ENCODE measurements at regions not wholly inside any gene's neighbourhood (a gene's known extent, or its start where the extent isn't known, plus 50 kb on each side); places are given as distances from the start of the nearest gene placed in this dataset.

GRCh38 chr2:10245021-10245420, 57.7 kb upstream of the HPCAL1 start (continued):
- TF ChIP-seq, protein P1, sequence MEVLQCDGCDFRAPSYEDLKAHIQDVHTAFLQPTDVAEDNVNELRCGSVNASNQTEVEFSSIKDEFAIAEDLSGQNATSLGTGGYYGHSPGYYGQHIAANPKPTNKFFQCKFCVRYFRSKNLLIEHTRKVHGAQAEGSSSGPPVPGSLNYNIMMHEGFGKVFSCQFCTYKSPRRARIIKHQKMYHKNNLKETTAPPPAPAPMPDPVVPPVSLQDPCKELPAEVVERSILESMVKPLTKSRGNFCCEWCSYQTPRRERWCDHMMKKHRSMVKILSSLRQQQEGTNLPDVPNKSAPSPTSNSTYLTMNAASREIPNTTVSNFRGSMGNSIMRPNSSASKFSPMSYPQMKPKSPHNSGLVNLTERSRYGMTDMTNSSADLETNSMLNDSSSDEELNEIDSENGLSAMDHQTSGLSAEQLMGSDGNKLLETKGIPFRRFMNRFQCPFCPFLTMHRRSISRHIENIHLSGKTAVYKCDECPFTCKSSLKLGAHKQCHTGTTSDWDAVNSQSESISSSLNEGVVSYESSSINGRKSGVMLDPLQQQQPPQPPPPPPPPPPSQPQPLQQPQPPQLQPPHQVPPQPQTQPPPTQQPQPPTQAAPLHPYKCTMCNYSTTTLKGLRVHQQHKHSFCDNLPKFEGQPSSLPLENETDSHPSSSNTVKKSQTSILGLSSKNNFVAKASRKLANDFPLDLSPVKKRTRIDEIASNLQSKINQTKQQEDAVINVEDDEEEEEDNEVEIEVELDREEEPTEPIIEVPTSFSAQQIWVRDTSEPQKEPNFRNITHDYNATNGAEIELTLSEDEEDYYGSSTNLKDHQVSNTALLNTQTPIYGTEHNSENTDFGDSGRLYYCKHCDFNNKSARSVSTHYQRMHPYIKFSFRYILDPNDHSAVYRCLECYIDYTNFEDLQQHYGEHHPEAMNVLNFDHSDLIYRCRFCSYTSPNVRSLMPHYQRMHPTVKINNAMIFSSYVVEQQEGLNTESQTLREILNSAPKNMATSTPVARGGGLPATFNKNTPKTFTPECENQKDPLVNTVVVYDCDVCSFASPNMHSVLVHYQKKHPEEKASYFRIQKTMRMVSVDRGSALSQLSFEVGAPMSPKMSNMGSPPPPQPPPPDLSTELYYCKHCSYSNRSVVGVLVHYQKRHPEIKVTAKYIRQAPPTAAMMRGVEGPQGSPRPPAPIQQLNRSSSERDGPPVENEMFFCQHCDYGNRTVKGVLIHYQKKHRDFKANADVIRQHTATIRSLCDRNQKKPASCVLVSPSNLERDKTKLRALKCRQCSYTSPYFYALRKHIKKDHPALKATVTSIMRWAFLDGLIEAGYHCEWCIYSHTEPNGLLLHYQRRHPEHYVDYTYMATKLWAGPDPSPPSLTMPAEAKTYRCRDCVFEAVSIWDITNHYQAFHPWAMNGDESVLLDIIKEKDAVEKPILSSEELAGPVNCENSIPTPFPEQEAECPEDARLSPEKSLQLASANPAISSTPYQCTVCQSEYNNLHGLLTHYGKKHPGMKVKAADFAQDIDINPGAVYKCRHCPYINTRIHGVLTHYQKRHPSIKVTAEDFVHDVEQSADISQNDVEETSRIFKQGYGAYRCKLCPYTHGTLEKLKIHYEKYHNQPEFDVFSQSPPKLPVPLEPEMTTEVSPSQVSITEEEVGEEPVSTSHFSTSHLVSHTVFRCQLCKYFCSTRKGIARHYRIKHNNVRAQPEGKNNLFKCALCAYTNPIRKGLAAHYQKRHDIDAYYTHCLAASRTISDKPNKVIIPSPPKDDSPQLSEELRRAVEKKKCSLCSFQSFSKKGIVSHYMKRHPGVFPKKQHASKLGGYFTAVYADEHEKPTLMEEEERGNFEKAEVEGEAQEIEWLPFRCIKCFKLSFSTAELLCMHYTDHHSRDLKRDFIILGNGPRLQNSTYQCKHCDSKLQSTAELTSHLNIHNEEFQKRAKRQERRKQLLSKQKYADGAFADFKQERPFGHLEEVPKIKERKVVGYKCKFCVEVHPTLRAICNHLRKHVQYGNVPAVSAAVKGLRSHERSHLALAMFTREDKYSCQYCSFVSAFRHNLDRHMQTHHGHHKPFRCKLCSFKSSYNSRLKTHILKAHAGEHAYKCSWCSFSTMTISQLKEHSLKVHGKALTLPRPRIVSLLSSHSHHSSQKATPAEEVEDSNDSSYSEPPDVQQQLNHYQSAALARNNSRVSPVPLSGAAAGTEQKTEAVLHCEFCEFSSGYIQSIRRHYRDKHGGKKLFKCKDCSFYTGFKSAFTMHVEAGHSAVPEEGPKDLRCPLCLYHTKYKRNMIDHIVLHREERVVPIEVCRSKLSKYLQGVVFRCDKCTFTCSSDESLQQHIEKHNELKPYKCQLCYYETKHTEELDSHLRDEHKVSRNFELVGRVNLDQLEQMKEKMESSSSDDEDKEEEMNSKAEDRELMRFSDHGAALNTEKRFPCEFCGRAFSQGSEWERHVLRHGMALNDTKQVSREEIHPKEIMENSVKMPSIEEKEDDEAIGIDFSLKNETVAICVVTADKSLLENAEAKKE (CRISPR knock-in tag; IDR thresholded peaks at IDR 0.05): no peak
- TF ChIP-seq EZH2phosphoT487 (IDR thresholded peaks at IDR 0.05; ENCODE audit: unreplicated experiment): no peak
- TF ChIP-seq NANOG (IDR thresholded peaks at IDR 0.05; ENCODE audit: borderline replicate concordance): no peak

DNA sequence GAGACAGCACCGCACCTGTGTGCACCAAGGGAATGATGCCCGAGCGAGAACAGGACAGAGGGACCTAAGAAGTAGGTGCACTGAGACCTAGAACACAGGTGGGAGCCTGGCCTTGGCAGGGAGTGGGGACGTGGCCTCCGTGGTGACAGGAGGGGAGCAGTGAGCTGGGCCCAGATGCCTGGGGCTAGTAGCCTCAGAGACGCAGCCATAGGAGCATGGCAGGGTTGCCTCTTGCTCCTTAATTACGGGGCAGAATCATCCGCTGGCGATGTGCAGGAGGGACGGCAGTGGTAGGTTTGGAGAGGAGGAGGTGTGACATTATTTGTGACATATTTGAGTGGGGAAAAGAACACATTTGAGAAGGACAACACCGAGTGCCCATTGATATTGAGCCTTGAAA, 57.0 kb upstream of the HPCAL1 start:
- no peak overlapping the region for H3K4me2 ChIP-seq
- Mint-ChIP-seq H3K9me3 (no peaks in the 10 kb centered on the region), H3K4me3 (no peak overlapping the region), H3K36me3 (ENCODE audit: low read depth) (no peaks in the 10 kb centered on the region), H3K4me1 (no peaks in the 10 kb centered on the region; the same call in 2 of the 3 replicates), H3K27me3 (ENCODE audit: insufficient read depth, low read depth, poor library complexity) (no peaks in the 10 kb centered on the region), H3K27ac (no peak overlapping the region)
- H3K4me1 ChIP-seq (ENCODE audit: insufficient read depth): no peaks in the 10 kb centered on the region
- ATAC-seq (no peak), DNase-seq (ENCODE audit: low spot score) (no peak)
- no peaks in the 10 kb centered on the region for H3K9me2 ChIP-seq (ENCODE audit: insufficient read depth)
- no peaks in the 10 kb centered on the region for H3K79me2 ChIP-seq (replicated peaks; ENCODE audit: insufficient read depth)
- no peaks in the 10 kb centered on the region for H3F3A ChIP-seq (replicated peaks; ENCODE audit: low read depth)
- no peaks in the 10 kb centered on the region for H4K20me1 ChIP-seq (replicated peaks; ENCODE audit: insufficient read depth)
- H3K27ac ChIP-seq (ENCODE audit: low read depth): no peak overlapping the region
- H2AFZ ChIP-seq: no peak overlapping the region
- no peaks in the 10 kb centered on the region for H3K36me3 ChIP-seq (ENCODE audit: insufficient read depth)
- no peaks in the 10 kb centered on the region for H3K27me3 ChIP-seq (ENCODE audit: insufficient read depth)
- no peak overlapping the region for H3K4me3 ChIP-seq
- no peak for TF ChIP-seq CTCF (conservative IDR thresholded peaks at IDR 0.05; ENCODE audit: low read depth in 2 of 2)
- TF ChIP-seq, protein P1 (CRISPR knock-in tag; IDR thresholded peaks at IDR 0.05): no peak
